ENCODE measurements at regions not wholly inside any gene's neighbourhood (a gene's known extent, or its start where the extent isn't known, plus 50 kb on each side); places are given as distances from the start of the nearest gene placed in this dataset.

GRCh38 chr9:118644066-118644465, 725.2 kb downstream of the BRINP1 start:
- TF ChIP-seq, protein P1, sequence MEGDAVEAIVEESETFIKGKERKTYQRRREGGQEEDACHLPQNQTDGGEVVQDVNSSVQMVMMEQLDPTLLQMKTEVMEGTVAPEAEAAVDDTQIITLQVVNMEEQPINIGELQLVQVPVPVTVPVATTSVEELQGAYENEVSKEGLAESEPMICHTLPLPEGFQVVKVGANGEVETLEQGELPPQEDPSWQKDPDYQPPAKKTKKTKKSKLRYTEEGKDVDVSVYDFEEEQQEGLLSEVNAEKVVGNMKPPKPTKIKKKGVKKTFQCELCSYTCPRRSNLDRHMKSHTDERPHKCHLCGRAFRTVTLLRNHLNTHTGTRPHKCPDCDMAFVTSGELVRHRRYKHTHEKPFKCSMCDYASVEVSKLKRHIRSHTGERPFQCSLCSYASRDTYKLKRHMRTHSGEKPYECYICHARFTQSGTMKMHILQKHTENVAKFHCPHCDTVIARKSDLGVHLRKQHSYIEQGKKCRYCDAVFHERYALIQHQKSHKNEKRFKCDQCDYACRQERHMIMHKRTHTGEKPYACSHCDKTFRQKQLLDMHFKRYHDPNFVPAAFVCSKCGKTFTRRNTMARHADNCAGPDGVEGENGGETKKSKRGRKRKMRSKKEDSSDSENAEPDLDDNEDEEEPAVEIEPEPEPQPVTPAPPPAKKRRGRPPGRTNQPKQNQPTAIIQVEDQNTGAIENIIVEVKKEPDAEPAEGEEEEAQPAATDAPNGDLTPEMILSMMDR (IDR thresholded peaks at IDR 0.05): no peak
- TF ChIP-seq POLR2A (IDR thresholded peaks at IDR 0.05): no peak
